Activated naive CD4-positive, alpha-beta T cell treated with Interleukin-2 at 50 U/mL for 16 hours (primary cell): ENCODE measurements at regions not wholly inside any gene's neighbourhood (a gene's known extent, or its start where the extent isn't known, plus 50 kb on each side); places are given as distances from the start of the nearest gene placed in this dataset.

ENCODE experiments used
- DNase-seq: peaks from one replicate; pipeline ENCODE4 v3.0.0-alpha.2; 2020

DNA sequence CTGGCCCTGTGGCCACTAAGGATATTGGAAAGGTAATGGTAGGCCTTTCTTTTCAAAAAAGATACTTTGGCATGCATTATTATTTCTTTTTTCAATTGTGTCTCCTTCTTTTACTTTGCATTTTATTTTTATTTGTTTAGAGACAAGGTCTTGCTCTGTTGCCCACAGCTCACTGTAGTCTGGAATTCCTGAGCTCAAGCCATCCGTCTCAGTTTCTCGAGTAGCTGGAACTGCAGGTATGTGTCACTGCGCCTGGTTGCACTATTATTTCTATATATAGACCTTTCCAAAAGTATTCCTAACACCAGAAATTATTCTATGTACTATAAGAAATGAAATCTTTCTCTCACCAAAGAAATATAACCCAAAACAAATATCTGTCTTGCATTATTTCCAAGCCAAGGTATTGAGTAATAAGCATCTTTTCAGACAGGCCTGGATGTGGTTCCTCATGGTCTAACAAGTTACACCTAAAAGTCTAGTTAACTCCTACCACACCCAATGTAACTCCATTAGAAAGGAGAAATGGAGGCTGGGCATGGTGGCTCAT lies 500.8 kb upstream of the ANKRD30A start:
- no peak for DNase-seq

DNA sequence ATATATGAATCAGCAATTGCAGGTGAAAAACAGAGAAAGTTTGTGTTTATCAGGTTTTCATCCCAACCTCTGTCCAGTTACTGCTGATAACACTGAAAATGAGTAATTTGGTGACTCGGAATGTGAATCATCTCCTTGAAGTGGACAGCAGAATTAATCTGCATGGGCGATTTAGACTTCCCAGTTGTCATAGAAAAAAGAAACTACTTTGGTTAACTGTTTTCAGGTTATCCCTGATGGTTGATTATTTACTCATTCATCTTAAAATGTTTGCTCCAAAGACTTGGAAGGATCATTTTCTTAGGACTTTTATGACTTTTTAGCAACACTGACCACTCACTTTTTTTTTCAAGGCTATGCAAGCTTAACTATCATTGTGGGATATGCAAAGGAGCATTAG lies 504.1 kb upstream of the ANKRD30A start:
- DNase-seq = no peak

DNA sequence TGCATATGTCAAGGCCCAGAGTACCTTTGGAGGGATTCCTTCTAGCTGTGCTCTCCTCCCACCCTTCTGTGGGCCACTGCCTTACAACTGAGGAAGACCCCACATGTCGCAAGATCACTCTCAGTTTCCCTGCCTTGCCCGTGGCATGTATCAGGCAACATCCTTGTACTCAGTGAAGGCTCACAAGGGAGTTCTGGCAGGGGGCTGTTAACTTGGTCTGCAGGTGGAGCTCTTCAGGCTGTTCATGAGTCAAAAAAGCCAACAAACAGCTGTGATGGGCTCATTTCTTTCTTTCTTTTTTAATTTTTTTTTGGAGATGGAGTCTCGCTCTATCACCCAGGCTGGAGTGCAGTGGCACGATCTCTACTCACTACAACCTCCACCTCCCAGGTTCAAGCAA lies 513.0 kb upstream of the ANKRD30A start:
- DNase-seq = no peak

DNA sequence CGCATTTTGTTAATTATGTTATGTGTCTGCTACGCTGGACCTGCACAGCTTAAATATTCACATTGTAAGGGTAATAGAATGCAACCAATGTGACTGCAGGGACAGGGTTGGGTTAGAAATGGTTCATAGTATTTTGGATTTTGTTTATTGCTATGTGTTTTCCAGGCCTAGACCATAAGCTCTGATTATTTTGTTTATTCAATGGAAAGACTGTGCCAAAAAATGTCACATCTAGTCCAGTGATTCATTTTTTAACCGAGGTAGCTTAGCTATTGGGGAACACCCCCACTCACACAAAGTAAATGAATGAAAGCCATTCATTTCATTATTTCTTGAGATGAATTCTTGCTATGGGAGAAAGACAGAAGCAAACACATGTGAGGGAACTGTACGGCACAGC lies 516.5 kb upstream of the ANKRD30A start:
- no peak for DNase-seq

DNA sequence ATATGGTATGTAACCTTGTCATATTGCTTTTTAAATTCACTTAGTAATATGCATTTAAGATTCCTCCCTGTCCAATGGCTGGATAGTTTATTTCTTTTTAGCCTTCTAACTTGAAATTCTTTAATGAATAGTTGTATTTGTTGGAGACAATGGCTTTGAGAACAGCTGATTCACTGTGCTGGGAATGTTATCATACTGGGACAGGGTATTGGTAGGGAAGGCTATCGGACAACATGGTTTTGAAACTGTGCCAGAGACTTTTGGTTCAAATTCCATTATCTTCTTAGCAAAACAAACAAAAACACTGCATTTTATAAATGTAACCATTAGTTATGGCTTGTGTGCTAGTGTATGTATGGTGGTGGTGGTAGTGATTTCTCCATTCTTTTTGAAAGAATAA lies 517.1 kb upstream of the ANKRD30A start:
- no peak for DNase-seq

DNA sequence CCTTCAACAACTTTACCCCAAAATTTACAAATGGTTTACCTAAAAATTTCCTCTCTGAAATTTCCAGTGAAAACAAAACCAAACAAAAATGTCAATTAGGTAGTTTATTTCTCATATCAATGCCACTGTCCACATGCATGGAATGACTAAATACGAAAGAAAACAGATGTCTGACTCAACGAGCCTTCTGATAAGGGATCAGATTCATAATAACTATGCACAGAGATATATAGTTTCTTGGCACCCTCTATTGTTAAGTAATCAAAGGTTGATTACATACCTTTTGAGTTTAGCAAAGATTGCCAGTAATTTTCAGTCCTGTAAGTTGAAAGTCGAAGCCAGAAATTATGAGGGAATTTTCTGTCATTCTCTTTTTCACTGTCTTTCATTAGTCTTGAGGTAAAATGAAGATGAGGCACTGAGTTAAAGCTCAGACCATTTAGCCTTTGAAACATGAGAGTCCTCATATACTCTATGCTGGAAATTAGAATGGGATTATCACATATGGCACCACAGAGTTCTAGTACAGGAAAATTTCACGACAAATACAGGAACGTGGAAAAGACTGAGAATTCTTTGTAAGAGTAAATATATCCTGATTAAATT lies 519.1 kb upstream of the ANKRD30A start:
- no peak for DNase-seq

DNA sequence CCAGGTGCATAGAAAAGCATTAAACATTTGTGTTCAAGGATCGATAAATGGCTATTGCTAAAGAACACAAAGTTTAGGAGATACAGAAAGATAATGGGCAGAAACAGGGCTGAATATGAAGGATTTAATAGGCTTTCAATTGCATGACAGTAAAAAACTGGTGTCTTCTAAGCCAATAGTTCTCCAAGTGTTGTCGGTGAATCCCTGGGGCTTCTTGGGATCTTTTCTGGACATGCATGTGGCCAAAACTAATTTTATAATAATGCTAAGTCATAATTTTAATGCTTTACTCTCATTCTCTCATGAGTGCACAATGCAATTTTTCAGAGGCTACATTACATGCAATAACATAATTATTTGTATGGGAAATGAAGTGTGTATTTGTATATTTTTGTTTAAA lies 521.1 kb upstream of the ANKRD30A start:
- DNase-seq = no peak

DNA sequence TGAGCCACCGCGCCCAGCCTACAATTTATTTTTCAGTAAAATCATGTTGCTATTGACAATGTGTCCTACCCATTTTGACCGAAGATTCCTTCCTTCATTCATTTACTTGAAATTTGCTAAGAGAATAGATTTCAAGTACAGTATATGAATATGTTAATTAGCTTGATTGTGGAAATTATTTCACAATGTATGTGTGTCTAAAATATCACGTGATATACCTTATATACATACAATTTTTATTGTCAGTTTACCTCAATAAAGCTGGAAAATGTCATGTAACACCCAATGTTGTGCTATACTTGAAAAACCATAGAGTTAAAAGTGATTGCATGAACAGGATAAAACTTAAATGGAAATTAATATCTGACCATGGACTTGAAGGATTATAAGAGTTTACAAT lies 521.7 kb upstream of the ANKRD30A start:
- no peak for DNase-seq

DNA sequence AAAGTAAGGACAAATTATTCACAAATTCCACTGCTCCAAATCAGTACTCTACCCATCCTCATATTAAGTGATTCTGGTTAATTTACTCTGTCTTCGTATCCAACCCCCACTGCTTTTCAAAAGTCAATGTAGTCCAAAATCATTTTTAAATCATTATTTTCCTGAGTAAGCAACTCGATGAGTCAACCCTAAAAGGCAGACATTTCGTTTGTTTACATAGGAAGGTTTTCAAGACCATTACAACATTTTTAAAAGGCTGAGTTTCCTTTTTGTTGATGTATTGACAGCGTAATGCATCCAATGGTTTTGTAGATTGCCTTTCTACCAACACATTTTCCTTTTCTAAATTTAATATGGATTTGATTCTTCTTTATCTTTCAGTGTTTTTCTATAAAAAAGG lies 523.0 kb upstream of the ANKRD30A start:
- no peak for DNase-seq

DNA sequence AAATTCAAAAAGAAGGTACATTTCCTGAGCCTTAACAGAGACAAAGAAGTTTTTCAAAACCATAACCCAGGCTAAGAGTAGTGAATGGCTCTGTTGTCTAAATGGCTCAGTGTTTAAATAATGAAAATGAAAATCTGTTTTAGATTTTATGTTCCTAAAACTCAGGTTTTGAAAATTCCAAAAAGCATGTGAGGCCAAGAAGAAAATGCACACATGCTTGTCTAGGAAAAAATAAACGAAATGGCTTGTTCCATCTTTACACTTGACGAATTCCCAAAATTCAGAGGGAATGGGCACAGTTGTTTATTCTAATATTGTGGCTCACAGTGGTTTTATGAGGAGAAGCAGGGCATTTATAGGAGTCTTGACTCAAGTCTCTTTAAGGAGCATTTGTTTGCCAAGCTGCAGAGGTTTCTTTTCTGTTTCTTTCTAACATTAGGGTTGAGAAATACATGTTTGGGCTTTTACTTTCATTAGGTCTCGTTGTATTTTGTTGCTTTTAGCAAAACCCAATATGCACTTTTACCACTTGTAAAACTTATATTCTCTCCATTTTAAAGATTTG lies 527.6 kb upstream of the ANKRD30A start:
- no peak for DNase-seq

DNA sequence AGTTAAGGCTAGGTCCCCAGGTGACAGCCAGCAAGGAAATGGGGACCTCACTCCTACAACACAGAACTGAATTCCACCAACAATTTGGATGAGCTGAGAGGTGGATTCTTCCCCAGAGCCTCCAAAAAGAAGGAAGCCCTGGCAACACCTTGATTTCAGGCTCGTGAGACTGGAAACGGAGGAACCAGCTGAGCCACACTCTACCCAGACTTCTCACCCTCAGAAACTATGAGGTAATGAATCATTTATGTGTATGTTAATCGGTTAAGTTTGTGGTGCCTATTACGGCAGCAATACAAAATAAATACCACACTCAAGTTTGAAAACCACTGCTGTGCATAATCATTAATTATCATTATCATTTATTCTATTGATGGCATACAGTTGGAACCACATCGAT lies 532.4 kb upstream of the ANKRD30A start:
- DNase-seq = no peak

DNA sequence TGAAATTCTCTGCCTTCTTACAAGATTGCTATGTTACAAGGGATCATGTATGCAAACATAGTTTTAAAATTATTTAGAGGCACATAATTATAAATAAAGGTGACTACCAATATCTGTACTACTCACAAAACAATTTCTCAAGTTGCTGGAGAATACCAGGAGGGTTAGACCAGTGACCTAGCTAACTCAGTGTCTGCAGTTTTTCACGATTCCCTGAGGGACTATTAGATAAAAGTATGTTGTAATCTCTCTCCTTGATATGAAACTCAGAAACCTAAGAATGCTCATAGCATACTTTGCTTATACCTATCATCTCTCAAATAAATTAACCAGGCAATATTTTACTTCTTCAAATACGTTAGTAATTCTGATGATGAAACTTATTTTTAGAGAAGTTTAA lies 534.0 kb upstream of the ANKRD30A start:
- no peak for DNase-seq

DNA sequence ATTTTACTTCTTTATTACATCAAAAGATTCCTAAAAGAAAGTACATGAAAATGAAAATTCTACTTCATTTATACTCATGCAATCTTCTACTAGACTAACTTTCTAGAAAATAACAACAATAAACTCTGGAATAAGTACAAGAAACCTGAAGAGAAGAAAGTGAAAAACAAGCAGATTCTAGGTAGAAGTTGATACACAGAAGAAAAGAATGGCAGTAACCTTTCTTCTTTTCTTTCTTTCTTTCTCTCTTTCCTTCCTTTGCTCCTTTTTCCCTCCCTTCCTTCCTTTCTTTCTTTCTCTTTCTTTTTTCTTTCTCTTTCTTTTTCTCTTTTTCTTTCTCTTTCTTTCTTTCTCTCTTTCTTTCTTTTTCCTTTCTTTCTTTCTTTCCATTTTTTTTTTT lies 541.7 kb upstream of the ANKRD30A start:
- no peak for DNase-seq

DNA sequence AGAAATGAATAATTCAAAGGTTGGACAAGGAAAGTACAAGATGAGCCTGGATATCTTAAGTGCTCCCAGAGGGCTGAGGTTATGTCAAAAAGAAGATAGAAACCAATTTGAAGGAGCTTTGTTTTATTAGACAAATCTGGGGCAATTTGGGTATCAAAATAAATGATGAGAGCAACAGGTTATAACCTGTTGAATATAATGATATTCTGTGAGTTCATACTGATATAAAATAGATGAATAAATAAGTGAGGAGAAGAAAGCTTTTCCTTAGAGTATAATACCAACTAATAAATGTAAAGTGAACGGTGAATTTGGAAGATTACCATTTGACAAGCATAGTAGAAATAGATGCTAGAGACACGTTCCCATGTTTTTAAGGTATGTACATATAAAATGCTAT lies 544.2 kb upstream of the ANKRD30A start:
- no peak for DNase-seq

DNA sequence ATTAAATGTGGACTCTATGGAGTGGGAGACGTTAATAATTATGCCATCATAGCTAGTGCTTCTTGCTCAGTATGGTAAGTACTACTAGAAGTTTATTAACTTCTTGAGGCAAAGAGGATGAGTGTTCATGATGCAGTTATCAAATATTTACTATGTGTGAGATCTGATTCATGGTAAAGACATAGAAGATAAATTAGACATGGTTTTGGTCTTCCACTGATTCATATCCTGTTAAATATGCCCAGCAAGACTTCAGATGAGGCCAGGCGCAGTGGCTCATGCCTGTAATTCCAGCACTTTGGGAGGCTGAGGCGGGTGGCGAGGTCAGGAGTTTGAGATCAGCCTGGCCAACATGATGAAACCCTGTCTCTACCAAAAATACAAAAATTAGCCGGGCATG lies 547.1 kb upstream of the ANKRD30A start:
- no peak for DNase-seq

DNA sequence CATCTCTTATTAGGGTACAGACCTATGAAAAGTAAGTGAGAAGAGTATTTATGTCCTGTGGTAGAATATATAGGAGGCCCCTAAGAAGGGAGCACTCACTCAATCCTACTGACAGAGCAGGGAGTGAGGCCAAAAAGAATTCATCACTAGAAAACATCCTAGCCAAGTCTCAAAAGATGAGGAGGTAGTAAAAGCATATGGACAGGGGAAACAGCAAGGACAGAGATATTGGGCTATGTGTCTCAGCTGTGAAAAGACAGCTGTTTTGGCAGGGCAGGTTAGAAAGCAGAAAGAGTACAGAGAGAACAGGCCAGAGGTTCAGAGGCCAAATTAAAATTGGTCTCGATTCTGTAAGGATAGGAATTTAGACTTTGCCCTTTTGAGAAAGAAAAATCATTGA lies 548.3 kb upstream of the ANKRD30A start:
- DNase-seq = no peak

DNA sequence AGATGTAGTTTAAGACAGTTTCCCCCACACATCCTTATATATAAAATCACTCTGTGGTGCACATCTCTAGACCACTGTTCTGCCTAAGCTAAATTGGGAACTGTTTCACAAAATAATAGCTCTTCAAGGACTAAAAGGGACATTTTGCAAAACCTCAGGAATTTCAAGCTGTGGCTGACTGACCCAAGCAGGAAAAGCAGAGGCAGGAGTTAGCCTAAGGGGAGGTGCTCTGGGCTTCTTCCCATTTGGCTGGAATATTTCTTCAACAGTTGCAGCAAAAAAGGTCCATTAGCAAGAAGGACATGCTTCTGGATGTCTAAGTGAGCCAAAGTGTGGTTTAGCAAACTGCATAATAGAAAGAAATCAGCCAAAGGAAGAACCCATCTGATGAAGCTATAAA lies 551.2 kb upstream of the ANKRD30A start:
- DNase-seq = no peak

DNA sequence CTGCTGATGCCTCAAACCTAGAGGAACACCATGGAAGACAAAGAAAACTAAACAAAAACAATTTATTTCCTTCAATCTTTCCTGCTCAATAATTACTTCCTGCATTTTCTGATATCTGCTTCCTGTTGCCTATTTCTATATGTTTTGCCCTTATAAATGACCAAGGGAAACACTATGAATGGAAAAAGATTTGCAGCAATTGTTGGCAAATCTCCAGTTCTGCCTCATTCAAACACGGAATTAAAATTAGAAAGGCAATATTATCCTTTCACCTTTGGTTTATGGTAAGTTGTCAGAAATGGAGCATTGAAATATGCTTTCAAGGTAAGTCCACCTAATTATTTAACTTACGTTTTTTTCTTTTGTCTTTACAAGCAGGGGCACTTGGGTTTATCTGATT lies 552.2 kb upstream of the ANKRD30A start:
- DNase-seq = no peak

DNA sequence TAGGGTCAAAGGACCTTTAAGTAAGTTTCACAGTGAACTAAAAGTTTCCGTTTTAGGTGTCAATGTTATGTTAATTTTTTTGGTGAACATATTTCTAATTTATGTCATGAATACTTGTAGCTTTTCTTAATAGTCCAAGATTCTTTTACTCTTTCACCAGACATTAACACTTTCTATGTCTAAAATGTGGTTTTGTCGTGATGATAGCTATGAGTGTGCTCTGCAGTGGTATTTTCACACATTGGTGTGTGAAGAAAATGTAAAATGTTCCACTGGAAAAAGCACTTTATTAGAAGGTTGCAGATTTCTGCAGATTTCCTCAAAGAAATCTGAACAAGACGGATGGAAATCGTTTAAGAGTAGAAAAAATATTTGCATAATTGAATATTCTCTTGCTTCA lies 561.0 kb upstream of the ANKRD30A start:
- no peak for DNase-seq

DNA sequence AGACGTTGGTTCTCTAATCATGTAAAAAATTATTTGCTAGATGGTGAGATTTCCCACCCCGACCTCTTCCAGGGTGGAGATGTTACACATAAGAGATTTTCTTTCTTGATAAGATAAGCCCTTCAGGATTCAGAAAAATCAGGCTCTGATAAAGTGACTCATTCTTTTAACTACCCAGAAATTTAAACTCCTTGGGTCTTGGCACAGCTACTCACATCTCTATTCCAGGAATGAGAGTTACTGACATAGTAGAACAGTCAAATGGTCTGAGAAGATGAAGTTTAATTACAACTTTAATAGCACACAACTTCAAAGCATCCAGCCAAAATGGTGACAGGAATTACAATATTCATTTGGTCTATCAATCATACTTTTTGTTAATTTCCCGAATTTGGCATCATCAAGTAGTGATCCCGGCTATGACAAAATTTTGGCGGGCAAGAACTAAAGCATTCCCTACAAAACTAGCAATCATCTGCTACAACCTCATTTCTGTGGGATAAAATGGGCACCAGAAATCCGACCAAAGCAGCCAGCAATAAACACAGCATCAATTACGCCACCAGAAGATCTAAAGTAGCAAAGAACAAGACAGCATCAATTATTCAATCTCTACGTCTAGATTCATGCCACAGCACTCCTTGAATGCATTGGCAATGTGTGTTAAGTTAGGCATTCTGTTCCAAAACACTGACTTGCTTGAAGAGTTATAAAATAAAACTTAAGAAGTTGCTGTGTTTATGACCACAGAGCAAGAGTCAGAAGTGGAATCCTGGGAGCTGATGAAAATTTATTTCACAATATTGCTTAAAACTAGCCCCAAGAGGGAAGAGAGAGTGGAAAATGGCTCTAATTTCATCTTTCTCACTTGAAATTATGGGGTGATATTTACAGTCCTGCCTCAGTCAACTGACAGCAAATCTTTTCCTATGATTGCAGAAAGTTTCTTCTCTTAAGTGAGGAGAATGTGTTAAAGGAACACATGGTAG lies 565.7 kb upstream of the ANKRD30A start:
- no peak for DNase-seq

DNA sequence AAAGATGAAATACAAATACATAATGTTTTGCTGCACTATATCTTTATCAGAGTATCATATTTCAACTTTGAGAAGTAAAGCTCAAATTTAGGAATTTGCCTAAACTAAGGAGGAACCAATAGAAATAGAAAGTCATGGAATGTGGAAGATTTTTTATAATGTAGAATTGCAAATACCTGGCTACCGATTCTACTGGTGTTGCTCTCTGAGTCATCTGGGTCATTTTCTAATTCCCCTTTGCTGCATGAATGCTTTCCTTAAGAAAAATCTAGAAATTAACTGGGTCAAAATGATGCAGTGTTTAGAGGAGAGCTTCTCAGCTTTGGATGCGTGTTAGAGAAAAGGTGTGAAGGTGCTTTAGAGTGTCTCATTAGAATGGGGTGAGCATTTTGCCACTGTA lies 568.9 kb upstream of the ANKRD30A start:
- DNase-seq = no peak

DNA sequence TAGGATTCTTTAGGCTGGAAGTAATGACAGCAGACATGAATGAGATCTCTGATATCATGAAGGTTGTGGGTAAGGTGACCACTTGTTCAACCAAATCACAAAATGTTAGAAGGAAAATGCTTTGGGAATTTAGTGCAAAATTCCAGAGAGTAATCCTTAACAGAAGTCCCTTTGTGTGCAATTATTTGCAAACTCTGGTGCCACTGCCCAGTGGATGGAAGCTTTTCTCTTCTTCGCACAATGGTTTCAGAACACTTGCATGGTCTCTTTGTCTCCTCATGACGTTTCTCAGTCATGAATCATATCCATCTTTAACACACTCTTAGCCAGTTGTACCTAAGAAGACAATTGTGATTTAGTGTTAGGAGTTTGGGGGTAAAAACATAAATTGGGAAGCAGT lies 570.4 kb upstream of the ANKRD30A start:
- no peak for DNase-seq

DNA sequence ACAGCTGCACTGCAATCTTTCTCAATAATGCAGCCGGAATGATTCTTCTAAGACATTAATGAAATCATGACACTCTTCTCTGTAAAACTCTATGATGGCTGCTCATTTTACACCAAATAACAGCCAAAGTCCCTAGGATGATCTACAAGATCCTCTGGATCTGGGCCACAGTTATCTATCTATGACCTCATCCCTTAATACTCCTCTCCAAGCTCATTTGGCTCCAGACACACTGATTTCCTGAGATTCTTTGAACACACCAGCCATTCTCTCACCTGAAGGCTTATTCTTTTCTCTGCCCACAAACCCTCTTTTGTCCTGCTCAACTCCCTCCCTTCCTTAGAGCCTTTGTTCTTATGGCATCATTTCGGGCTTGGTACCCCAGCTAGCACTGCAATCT lies 577.4 kb upstream of the ANKRD30A start:
- DNase-seq = no peak

DNA sequence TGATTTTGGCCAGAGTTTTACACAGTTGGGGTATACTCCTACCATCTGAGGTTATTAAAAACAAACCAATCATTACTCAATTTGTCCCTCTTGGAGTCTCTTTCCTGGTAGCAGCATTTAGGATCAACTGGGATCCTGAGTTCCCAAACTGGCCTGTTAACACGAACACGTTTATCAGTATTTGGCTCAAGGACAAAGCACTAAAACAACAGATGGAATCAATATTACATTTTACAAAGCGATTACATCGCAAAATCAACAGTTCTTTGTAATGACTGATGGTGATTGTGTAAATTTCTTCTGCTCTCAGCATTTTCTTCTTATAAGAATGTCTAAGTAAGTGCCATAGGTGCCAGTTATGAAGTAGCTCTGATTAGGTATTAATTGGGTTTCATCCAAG lies 582.9 kb upstream of the ANKRD30A start:
- DNase-seq = no peak
